Adrenal gland (tissue), 9 donors: ENCODE measurements at regions not wholly inside any gene's neighbourhood (a gene's known extent, or its start where the extent isn't known, plus 50 kb on each side); places are given as distances from the start of the nearest gene placed in this dataset.

Experiments used
- DNase-seq, 7 donors: peaks; one replicate each; pipeline ENCODE4 v3.0.0-alpha.2; 2019 to 2020
- H3K27ac ChIP-seq, 5 donors: fragments of 200-600 bp; sonication (generic) in 4 of 5; 1 replicate in 3 of 5; 2 replicates in 2 of 5; pipeline versions ENCODE4 v1.5.1 to v1.8.0; 2016 to 2020; ENCODE audit warnings: mild to moderate bottlenecking in 1 of 5
- H3K27me3 ChIP-seq: fragments of 200-600 bp; 2 replicates; pipeline ENCODE4 v1.8.0; 2021
- H3K36me3 ChIP-seq, 2 donors: fragments of 200-600 bp; replicated peaks in 1 of 2; 1 replicate in 1 of 2; 2 replicates in 1 of 2; pipeline versions ENCODE4 v1.5.1 to v1.8.0; 2018 to 2022
- H3K4me1 ChIP-seq, 2 donors: fragments of 200-600 bp; replicated peaks in 1 of 2; 1 replicate in 1 of 2; 2 replicates in 1 of 2; pipeline versions ENCODE4 v1.5.1 to v1.8.0; 2018 to 2021
- H3K4me3 ChIP-seq, 4 donors: fragments of 200-600 bp; sonication (generic) in 3 of 4; one replicate each; pipeline ENCODE4 v1.5.1; 2016 to 2018
- H3K9me3 ChIP-seq, 3 donors: fragments of 200-600 bp; sonication (generic) in 1 of 3; replicated peaks in 1 of 3; 1 replicate in 2 of 3; 2 replicates in 1 of 3; pipeline versions ENCODE4 v1.5.1 to v1.8.0; 2016 to 2021
- POLR2A ChIP-seq, 2 donors: fragments of 450-650 bp; IDR thresholded peaks; one replicate each; pipeline ENCODE4 v1.6.1; 2017; ENCODE audit warnings: antibody characterized with exemption in 2 of 2, mild to moderate bottlenecking in 2 of 2, moderate library complexity in 1 of 2
- WGBS, 4 donors: extraction: QIAGEN DNeasy Blood & Tissue Kit in 2 of 4; methylation state at CpG; one replicate each; pipeline versions ENCODE4 v1.1.5 to v1.1.7; 2013 to 2017; 5-methylcytosine and 5-hydroxymethylcytosine counted together
- intact Hi-C, 2 donors: fragments of 100-400 bp; cut with DNase I; formaldehyde crosslinking; loops; one replicate each; pipeline versions ENCODE4 v1.14.1 to v1.15.0; 2022 to 2023
- TF ChIP-seq, protein P1 (sequence below), 6 experiments: fragments of 450-650 bp in 4 of 6; fragments of 200-600 bp in 2 of 6; sonication (generic) in 1 of 6; IDR thresholded peaks; 1 replicate in 5 of 6; 2 replicates in 1 of 6; pipeline versions ENCODE4 v1.5.1 to v1.8.0; 2016 to 2021; ENCODE audit warnings: antibody characterized with exemption in 6 of 6, mild to moderate bottlenecking in 2 of 6, moderate library complexity in 1 of 6
- donor health status: healthy with polysubstance abuse.
- donor health status: Bipolar disorder and iron deficiency.
- donor health status: DM: yes; HTN: yes; CAD: no.
- donor health status: DM: no; HTN: no; CAD: no.
- donor health status: DM: no; HTN: no; CAD: no.

DNA sequence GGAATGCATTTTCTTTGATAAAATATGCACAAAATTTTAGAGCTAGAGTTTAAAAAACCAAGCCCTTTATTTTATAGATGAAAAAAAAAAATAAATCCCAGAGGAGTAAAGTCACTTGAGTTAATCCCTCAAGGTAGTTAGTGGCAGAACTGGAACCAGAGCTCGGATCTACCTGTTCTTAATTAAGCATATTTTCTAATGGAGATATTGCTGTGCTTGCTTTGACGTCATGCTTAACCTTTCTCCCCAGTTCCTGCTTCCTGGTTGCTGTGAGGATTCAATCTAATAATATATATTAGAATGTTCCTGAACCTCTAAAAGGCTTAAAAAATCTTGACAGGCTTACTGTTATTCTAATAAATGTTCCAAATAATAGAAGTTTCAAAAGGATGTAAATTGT lies 300.6 kb upstream of the KLF12 start:
- H3K27me3 ChIP-seq: no peaks in the 10 kb centered on the region
- no peaks in the 10 kb centered on the region for H3K4me1 ChIP-seq
- H3K36me3 ChIP-seq: no peaks in the 10 kb centered on the region
- no peak for DNase-seq
- no peak overlapping the region for H3K27ac ChIP-seq
- no peak overlapping the region for H3K4me3 ChIP-seq
- H3K9me3 ChIP-seq: no peaks in the 10 kb centered on the region
- intact Hi-C loops: no loop called here
- TF ChIP-seq, protein P1, sequence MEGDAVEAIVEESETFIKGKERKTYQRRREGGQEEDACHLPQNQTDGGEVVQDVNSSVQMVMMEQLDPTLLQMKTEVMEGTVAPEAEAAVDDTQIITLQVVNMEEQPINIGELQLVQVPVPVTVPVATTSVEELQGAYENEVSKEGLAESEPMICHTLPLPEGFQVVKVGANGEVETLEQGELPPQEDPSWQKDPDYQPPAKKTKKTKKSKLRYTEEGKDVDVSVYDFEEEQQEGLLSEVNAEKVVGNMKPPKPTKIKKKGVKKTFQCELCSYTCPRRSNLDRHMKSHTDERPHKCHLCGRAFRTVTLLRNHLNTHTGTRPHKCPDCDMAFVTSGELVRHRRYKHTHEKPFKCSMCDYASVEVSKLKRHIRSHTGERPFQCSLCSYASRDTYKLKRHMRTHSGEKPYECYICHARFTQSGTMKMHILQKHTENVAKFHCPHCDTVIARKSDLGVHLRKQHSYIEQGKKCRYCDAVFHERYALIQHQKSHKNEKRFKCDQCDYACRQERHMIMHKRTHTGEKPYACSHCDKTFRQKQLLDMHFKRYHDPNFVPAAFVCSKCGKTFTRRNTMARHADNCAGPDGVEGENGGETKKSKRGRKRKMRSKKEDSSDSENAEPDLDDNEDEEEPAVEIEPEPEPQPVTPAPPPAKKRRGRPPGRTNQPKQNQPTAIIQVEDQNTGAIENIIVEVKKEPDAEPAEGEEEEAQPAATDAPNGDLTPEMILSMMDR (IDR thresholded peaks at IDR 0.05): no peak
- no peak for TF ChIP-seq POLR2A (IDR thresholded peaks at IDR 0.05)
- 66 to 72% (median 68%) methylated on average over 2 of the region's 2 CpGs for WGBS, 4 donors

GRCh38 chr13:74424455-74424854 lies 290.3 kb upstream of the KLF12 start:
- intact Hi-C loops: no loop called here
- Histone ChIP-seq H3K27ac (no peak overlapping the region), H3K4me1 (no peaks in the 10 kb centered on the region), H3K9me3 (no peaks in the 10 kb centered on the region), H3K4me3 (no peak overlapping the region), H3K27me3 (no peaks in the 10 kb centered on the region), H3K36me3 (no peaks in the 10 kb centered on the region)
- WGBS, 4 donors: 87 to 98% (median 89%) methylated on average over 3 of the region's 3 CpGs
- no peak for DNase-seq
- TF ChIP-seq, protein P1 (IDR thresholded peaks at IDR 0.05): no peak
- no peak for TF ChIP-seq POLR2A (IDR thresholded peaks at IDR 0.05)

GRCh38 chr13:74423434-74423833 lies 289.2 kb upstream of the KLF12 start:
- WGBS, 4 donors: 70 to 95% (median 83%) methylated on average over 3 of the region's 3 CpGs
- DNase-seq: no peak
- Histone ChIP-seq H3K4me1 (no peaks in the 10 kb centered on the region), H3K27ac (no peak overlapping the region), H3K27me3 (no peaks in the 10 kb centered on the region), H3K36me3 (no peaks in the 10 kb centered on the region), H3K9me3 (no peaks in the 10 kb centered on the region), H3K4me3 (no peak overlapping the region)
- intact Hi-C loops: no loop called here
- TF ChIP-seq, protein P1 (IDR thresholded peaks at IDR 0.05): no peak

GRCh38 chr13:74414458-74414857 lies 280.3 kb upstream of the KLF12 start:
- Histone ChIP-seq H3K9me3 (no peaks in the 10 kb centered on the region), H3K27ac (no peak overlapping the region), H3K4me1 (no peaks in the 10 kb centered on the region), H3K36me3 (no peaks in the 10 kb centered on the region), H3K27me3 (no peaks in the 10 kb centered on the region), H3K4me3 (no peak overlapping the region)
- intact Hi-C loops: no loop called here
- 73 to 85% (median 79%) methylated on average over 4 to 6 of the region's 6 CpGs for WGBS, 4 donors
- TF ChIP-seq, protein P1 (IDR thresholded peaks at IDR 0.05): no peak
- no peak for TF ChIP-seq POLR2A (IDR thresholded peaks at IDR 0.05)
- DNase-seq: no peak
